GM10248 (cell line): ENCODE measurements at regions not wholly inside any gene's neighbourhood (a gene's known extent, or its start where the extent isn't known, plus 50 kb on each side); places are given as distances from the start of the nearest gene placed in this dataset.

ENCODE experiments used
- CTCF ChIA-PET: fragments of 300-600 bp; sonication (Branson Sonifier 250); formaldehyde crosslinking; extraction: SDS; loops from one replicate; lab custom pipeline; 2021; ENCODE audit warnings: antibody characterized with exemption; lab: Yijun Ruan, JAX
- POLR2A ChIA-PET: fragments of 350-650 bp; sonication (Branson Sonifier 250); formaldehyde crosslinking; extraction: SDS; loops from one replicate; lab custom pipeline; 2020; ENCODE audit warnings: antibody characterized with exemption; lab: Yijun Ruan, JAX
- DNase-seq: peaks from one replicate; pipeline ENCODE4 v3.0.0; 2012; ENCODE audit errors: extremely low spot score
- TF ChIP-seq, protein P1 (sequence below): IDR thresholded peaks from 2 replicates; pipeline ENCODE4 v1.5.1; 2012; ENCODE audit warnings: mild to moderate bottlenecking, low read depth; ENCODE audit errors: extremely low read depth, missing control alignments, control extremely low read depth

GRCh38 chr21:24628536-24628935 lies 978.7 kb downstream of the MRPL39 start:
- TF ChIP-seq, protein P1, sequence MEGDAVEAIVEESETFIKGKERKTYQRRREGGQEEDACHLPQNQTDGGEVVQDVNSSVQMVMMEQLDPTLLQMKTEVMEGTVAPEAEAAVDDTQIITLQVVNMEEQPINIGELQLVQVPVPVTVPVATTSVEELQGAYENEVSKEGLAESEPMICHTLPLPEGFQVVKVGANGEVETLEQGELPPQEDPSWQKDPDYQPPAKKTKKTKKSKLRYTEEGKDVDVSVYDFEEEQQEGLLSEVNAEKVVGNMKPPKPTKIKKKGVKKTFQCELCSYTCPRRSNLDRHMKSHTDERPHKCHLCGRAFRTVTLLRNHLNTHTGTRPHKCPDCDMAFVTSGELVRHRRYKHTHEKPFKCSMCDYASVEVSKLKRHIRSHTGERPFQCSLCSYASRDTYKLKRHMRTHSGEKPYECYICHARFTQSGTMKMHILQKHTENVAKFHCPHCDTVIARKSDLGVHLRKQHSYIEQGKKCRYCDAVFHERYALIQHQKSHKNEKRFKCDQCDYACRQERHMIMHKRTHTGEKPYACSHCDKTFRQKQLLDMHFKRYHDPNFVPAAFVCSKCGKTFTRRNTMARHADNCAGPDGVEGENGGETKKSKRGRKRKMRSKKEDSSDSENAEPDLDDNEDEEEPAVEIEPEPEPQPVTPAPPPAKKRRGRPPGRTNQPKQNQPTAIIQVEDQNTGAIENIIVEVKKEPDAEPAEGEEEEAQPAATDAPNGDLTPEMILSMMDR, result no peak
- POLR2A ChIA-PET, result no interaction called here

DNA sequence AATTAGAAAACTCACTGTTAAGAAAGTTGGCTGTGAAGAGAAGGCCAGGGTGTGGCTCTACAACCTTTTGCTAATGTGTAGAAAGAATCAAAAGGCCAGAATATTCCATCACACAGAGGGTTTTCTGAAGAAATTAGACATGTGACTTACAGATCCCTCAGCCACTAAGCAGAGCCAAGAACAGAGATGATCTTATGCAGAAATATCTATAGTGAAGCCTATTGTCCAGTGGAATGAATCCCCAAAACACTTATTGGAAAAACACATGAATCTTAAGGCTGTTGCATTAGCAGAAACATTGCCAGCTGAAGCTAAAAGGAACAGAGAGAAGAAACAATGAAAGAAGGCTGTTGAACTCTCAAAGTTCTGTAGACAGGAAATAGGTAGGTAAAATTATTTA lies 979.2 kb downstream of the MRPL39 start:
- DNase-seq, result no peak
- POLR2A ChIA-PET, result no interaction called here
- CTCF ChIA-PET, result no interaction called here
- TF ChIP-seq, protein P1, result no peak

More at GRCh38 chr21:24628536-24628935, 978.7 kb downstream of the MRPL39 start:
- no peak for DNase-seq
- CTCF ChIA-PET, result no interaction called here

- CTCF ChIA-PET, result no interaction called here
These were observed 989.5 kb downstream of the MRPL39 start for GRCh38 chr21:24617819-24618218.

DNA sequence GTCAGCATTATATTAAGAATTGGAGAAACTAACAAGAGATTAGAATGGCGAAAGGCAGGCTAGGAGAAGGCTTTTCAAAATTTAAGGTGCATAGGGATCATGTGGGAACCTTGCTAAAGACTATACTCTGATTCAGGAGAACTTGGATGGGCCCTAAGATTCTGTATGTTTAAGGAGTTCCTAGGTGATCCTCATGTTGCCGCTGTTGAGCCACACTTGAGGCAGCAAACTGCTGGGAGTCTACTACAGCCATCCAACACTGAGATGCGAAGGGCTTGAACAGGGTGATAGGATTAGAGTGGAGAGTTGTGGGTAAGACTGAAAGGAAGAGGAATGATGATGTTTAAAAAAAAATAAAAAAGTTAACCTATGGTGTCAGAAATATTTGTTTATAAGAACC lies 1013.2 kb downstream of the MRPL39 start:
- ChIA-PET CTCF (no interaction called here), POLR2A (no interaction called here)
- TF ChIP-seq, protein P1, result no peak
- DNase-seq, result no peak

More at GRCh38 chr21:24617819-24618218, 989.5 kb downstream of the MRPL39 start:
- POLR2A ChIA-PET, result no interaction called here
- TF ChIP-seq, protein P1, result no peak
- no peak for DNase-seq

DNA sequence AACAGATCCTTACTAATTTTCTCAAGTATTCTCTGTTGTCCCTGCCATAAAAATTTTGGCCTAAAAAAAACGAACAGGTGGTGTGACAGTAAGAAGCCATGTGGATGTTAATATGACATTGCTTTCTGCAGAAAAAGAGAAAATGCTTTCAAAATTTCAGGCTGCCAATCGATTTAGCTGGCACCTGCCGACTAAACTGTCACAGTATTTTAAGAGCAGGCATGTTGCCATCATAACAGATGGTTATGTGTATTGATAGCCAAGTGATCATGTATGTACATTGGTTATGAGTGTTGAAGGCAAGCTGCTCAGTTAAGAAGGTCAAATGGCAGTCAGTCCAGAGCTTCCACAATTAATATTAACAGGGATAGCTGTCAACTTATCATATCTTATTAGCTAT lies 1017.0 kb downstream of the MRPL39 start:
- ChIA-PET POLR2A (no interaction called here), CTCF (interaction anchor here (0.9 to 1.0 kb wide), 2 partner anchors 11 to 18 kb away, joined by 4 to 5 read pairs; no protein-coding TSS in a partner anchor)
- DNase-seq, result no peak
- TF ChIP-seq, protein P1, result no peak

- CTCF ChIA-PET, result no interaction called here
- POLR2A ChIA-PET, result no interaction called here
- TF ChIP-seq, protein P1, result no peak
- no peak for DNase-seq
These were observed 1023.8 kb downstream of the MRPL39 start for GRCh38 chr21:24583473-24583872.
